ENCODE measurements at regions not wholly inside any gene's neighbourhood (a gene's known extent, or its start where the extent isn't known, plus 50 kb on each side); places are given as distances from the start of the nearest gene placed in this dataset.
A peak's percentile ranks its signal among the peaks of the same experiment; 100 is the strongest.
"Not testable (repeated sequence)": the region's sequence is repeated elsewhere in the genome, so short reads cannot be mapped to it uniquely, and the experiment has no call there.

DNA sequence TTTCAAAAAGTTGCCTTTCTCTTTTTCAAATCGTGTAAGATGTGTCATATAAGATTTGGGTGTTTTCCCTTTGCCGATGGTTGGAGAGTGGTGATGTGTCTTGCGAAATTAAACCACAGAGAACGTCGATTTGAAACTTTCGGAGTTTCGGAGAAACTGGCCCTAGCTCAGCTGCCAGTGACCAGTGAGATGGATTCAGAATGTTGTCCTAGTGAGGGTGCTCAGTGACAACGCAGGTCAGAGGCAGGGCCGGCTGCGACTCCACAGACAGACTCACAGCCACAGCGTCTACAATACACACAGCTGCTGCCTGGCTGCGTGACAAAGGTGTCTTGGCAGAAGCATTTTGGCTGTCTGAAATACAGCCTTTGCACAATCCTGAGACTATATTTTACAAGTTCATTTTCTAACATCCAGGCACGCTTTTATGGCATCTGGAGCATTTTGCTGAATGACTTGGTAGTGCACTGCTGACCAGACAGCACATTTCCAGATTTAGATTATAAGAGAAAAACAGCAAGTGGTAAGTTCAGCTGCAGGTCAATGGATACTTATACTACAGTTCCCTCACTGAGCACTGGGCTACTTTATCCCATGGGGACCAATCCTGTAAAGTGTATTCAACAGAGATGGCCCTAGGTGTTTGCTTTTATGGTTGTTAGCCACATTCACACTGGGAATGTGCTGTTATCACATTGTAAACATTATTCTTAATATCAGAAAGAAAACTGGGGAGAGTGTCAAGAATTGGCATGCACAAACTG, 207.5 kb downstream of the KCNRG start:
- Mint-ChIP-seq H3K27me3 (peaks cover 10% of the 10 kb centered on the region), H3K4me3 (peak overlapping the region in 3 of 4 donors; percentile 22 to 70 (median 41)), H3K4me1 (peaks cover 0 to 13% (median 4%) of the 10 kb centered on the region in 3 donors), H3K36me3 (peaks cover 5% of the 10 kb centered on the region), H3K9me3 (peaks cover 0 to 2% (median 0%) of the 10 kb centered on the region in 3 donors), H3K27ac (peak overlapping the region in 1 of 3 donors; percentile 24)

DNA sequence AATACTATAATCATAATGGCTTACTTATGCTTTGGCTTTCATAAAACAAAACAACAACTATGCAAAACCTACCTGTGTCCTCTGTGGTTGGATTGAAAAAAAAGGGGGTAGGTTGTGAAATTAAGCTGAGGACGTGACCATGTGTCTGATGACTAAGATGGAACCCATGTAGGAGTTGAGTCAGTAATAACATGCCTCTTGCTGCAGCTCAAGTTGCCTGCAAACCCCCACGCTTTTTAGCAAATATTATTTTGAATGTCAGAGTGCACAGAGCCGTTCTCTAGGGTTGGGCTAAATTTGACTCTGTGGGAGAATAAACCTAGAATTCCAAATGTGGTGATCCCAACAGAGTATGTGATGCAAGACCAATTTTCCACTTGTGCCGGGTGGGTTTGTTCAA, 209.3 kb downstream of the KCNRG start:
- no peak overlapping the region for H3K4me3 Mint-ChIP-seq
- H3K4me1 Mint-ChIP-seq: peaks cover 0 to 13% (median 4%) of the 10 kb centered on the region in 3 donors
- H3K27ac Mint-ChIP-seq: no peak overlapping the region
- no peaks in the 10 kb centered on the region for H3K9me3 Mint-ChIP-seq
- H3K36me3 Mint-ChIP-seq: peaks cover 5% of the 10 kb centered on the region
- peaks cover 10% of the 10 kb centered on the region for H3K27me3 Mint-ChIP-seq

DNA sequence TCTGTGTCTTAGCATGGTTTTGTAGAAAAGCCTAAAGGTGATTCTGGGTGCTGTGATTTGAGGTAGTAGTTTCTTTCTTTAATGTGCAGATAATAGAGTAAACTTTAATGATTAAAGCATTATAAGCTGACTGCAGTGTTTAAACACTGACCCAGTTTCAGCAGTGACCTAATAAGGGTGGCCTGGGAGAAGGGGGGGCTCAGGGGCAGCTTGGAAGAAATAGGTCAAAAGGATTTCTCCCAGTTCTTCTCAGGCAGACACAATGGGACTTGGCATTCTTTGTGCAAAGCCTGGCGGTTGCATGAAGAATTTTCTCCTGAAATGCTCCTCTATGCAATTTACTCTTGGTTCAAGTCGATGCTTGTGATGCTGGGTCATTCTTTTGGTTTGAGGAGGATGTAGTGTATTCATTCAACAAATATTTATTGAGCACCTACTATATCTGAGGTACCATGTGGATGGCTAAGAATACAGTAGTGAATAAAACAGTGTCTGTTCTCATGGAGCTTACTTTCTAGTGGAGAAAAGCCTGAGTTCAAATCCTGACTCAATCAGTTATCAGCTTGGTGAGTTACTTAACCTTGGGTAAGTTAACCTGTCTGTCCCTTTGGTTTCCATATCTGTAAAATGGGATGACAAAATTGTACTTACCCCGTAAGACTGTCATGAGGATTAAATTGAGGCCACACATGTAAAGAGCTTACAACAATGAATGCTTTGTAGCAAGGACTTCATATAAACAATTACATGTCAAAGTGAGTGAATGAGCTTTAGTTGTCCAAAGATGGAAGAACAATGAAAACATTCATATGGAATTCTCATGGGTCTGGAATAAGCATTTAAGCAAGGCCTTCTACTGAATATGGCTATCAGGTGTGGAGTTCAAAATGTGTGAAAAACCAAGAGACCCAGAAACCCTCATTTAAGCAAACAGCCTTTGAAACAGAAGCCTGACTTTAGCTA, 210.2 kb downstream of the KCNRG start:
- H3K9me3 Mint-ChIP-seq: no peaks in the 10 kb centered on the region
- H3K36me3 Mint-ChIP-seq: peaks cover 3% of the 10 kb centered on the region
- H3K27ac Mint-ChIP-seq: no peak overlapping the region
- peaks cover 5 to 21% (median 7%) of the 10 kb centered on the region in 3 donors for H3K4me1 Mint-ChIP-seq
- H3K27me3 Mint-ChIP-seq: peaks cover 10% of the 10 kb centered on the region
- no peak overlapping the region for H3K4me3 Mint-ChIP-seq

DNA sequence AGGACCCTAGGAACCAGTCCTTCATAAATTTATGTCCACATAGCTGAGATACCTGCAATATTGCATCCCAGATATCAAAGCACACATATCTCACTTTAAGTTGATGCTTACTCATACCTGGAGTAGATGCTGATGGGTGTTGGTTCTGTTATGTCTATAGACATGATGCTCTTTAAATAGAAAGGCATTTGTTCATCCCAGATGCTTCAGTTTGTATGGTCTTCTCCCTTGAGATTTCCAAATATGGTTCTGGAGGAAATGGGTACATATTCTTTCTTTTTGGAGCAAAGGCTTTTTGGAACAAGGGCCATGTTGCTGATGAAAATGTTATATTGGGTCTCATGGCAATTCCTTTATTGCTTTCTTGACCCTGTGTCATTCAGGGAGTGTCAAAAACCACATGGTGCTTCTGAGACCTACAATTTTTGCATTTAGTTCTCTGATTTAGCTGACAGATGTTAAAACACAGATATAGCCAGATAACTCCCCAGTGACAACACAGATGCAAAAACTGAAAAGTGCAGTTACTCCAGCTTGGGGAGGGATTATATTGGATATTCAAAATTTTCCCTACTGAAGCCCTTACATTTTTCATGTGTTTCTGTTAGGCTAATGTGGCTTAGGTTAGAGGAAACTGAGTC, 211.4 kb downstream of the KCNRG start:
- no peak overlapping the region for H3K27ac Mint-ChIP-seq
- peaks cover 0 to 3% (median 0%) of the 10 kb centered on the region in 3 donors for H3K9me3 Mint-ChIP-seq
- peaks cover 7% of the 10 kb centered on the region for H3K27me3 Mint-ChIP-seq
- H3K4me3 Mint-ChIP-seq: no peak overlapping the region
- peaks cover 3% of the 10 kb centered on the region for H3K36me3 Mint-ChIP-seq
- H3K4me1 Mint-ChIP-seq: peaks cover 8 to 23% (median 11%) of the 10 kb centered on the region in 3 donors

DNA sequence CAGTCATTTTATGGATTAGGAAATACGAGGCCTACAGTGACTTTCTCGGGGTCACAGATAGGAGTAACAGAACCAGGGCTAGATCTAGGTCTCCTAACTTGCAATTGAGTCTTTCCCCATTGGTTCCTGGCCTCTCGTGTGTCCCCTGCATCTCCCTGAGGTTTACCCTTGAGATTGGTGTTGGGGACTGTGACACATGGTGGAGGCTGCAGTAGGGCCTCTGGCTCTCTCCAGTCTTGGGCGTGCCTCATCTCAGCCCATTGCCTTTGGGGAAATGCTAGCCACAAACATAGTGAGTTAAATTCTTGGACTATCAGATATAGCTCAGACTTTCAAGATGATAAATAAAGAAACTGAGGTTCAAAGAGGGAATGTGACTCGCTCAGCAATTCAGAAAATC, 212.1 kb downstream of the KCNRG start:
- Mint-ChIP-seq H3K4me3 (no peak overlapping the region), H3K4me1 (peaks cover 8 to 22% (median 9%) of the 10 kb centered on the region in 3 donors), H3K9me3 (peaks cover 0 to 3% (median 0%) of the 10 kb centered on the region in 3 donors), H3K36me3 (peaks cover 3% of the 10 kb centered on the region), H3K27me3 (peaks cover 3% of the 10 kb centered on the region), H3K27ac (no peak overlapping the region)

DNA sequence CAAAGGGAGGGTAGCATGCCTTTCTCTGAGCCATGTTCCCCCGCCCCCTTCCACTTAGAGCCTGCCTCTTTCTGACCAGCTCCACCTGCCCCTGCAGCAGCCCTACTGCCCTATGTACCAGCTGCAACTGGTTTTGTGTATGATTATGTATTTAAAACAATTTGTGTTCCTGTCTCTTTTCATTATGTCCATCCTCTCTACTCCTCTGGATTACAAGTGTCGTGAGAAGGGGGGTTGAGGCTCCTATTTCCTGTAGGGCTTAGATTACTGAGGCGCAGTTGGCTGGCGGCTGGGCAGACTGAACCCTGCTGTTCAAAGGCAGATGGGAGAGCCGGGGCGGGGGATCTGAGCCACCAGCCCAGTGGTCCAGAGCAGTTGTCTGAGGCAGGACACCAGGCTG, 213.3 kb downstream of the KCNRG start:
- H3K36me3 Mint-ChIP-seq: peaks cover 3% of the 10 kb centered on the region
- H3K4me1 Mint-ChIP-seq: peaks cover 7 to 17% (median 8%) of the 10 kb centered on the region in 3 donors
- H3K27ac Mint-ChIP-seq: peak overlapping the region in 1 of 3 donors; percentile 39
- H3K9me3 Mint-ChIP-seq: peaks cover 3 to 7% (median 6%) of the 10 kb centered on the region in 3 donors
- H3K4me3 Mint-ChIP-seq: no peak overlapping the region
- H3K27me3 Mint-ChIP-seq: no peaks in the 10 kb centered on the region

DNA sequence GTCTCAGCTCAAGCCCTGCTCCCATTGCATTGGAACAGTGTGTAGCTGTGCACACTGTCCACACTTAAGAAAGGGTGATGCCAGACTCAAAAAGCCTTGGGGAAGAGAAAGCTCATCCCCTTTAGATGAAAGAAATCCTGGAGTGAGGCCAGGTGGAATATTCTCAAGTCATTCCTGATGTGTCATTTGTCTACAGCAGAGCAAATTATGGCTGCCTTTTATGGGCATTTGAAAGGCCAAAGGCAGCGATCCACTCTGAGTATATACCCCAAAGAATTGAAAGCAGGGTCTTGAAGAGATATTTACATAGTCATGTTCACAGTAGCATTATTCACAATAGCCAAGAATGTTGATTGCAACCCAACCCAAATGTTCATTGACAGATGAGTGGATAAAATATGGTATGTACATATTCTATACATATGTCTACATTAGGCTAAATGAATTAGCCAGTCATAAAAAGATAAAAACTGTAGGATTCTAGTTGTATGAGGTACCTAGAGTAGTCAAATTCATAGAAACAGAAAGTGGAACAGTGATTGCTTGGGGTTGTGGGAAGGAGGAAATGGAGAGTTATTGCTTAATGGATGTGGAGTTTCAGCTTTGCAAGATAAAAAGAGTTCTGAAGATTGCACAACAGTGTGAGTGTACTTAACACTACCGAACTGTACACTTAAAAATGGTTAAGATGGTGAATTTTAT, 214.9 kb downstream of the KCNRG start:
- H3K27me3 Mint-ChIP-seq: no peaks in the 10 kb centered on the region
- peak overlapping the region in 1 of 3 donors; percentile 15 for H3K27ac Mint-ChIP-seq
- H3K4me3 Mint-ChIP-seq: peak overlapping the region in 1 of 4 donors; percentile 14
- H3K9me3 Mint-ChIP-seq: peaks cover 3 to 7% (median 6%) of the 10 kb centered on the region in 3 donors
- H3K4me1 Mint-ChIP-seq: peaks cover 7 to 18% (median 9%) of the 10 kb centered on the region in 3 donors
- H3K36me3 Mint-ChIP-seq: peaks cover 3% of the 10 kb centered on the region

DNA sequence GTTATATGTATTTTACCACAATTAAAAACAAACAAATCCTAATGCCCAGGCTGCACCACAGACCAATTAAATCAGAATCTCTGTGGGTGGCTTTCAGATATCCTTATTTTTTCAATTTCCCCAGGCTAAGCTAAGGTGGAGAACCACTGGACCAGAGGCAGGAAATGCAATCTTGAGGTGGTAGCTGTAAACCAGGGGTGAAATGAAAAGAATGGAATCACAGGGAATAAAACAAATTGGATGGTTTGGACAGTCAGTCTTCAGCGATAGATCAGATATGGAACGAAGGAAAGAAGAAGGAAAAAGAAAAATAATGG, 215.4 kb downstream of the KCNRG start:
- Mint-ChIP-seq H3K9me3 (peaks cover 3 to 7% (median 6%) of the 10 kb centered on the region in 3 donors), H3K4me1 (peaks cover 7 to 22% (median 14%) of the 10 kb centered on the region in 3 donors), H3K27ac (peak overlapping the region in 1 of 3 donors; percentile 20), H3K4me3 (no peak overlapping the region), H3K36me3 (peaks cover 3% of the 10 kb centered on the region), H3K27me3 (no peaks in the 10 kb centered on the region)

DNA sequence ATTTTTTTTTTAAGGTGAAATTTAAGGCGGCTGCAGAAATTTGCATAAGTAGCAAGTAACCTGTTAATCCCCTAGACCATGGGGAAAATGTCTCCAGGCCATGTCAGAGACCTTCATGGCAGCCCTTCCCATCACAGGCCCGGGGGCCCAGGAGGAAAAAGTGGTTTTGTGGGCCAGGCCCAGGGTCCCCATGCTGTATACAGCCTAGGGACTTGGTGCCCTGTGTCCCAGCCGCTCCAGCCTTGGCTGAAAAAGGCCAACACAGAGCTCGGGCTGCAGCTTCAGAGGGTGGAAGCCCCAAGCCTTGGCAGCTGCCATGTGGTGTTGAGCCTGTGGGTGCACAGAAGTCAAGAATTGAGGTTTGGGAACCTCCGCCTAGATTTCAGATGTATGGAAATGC, 218.3 kb downstream of the KCNRG start:
- not testable (repeated sequence) for H3K9me3 Mint-ChIP-seq, H3K36me3 Mint-ChIP-seq, H3K27ac Mint-ChIP-seq, H3K4me3 Mint-ChIP-seq, H3K27me3 Mint-ChIP-seq
- peaks cover 15 to 31% (median 26%) of the 10 kb centered on the region in 3 donors for H3K4me1 Mint-ChIP-seq

DNA sequence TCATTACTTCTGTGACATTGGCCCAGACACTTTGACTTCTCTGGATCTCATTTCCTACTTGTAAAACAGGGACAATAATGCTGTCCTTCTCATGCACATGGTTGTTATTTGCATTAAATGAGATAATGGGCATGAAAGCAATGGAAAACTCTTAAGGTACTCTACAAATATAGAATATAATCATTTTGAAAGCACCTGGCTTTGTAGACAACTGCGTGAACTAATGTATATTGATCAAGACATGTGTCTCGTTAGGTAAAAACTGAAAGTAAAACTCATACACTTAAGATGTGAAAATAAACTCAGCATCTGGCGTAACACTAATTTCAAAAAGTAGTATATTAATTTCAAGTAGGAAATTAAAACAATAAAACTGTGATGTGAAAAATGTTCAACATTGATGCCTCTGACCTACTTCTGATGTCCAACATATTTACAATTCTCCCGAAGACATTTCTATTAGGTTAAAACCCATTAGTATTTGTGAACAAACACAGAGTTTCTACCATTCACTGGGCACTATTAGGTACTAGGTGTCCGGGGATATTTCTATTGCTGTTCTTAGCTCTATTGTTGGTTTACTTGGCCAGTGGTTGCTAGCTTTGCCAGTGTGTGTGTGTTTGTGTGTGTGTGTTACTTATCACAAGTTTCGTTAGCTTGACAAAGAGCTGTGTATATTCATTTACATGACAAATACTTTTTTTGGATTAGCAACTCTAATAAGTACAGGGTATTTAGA, 220.5 kb downstream of the KCNRG start:
- H3K27ac Mint-ChIP-seq: peak overlapping the region in 2 of 3 donors; percentile 41 to 75
- no peaks in the 10 kb centered on the region for H3K27me3 Mint-ChIP-seq
- H3K36me3 Mint-ChIP-seq: no peaks in the 10 kb centered on the region
- peak overlapping the region; percentile 74 to 96 (median 88) for H3K4me3 Mint-ChIP-seq
- peaks cover 3 to 7% (median 6%) of the 10 kb centered on the region in 3 donors for H3K9me3 Mint-ChIP-seq
- peaks cover 11 to 21% (median 19%) of the 10 kb centered on the region in 3 donors for H3K4me1 Mint-ChIP-seq

DNA sequence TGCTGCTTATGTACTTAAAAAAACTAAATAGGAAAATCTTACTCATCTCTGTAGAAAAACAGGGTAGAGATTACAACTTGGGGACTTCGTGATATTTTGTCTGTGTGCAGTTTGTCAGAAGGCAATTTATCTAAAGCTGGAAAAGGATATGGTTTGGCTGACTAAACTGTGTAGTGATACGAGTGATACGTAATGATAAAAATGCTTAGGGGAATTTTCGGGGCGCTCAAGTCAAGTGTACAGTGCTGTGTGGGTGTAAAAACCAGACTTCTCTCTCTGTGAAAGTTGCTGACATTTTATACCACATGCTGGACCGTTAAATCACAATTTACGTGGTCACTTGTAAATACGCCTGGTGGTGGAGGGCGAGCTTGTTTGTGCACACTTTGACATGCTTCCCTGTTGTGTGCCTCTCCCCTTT, 221.7 kb downstream of the KCNRG start:
- H3K4me3 Mint-ChIP-seq: peak overlapping the region; percentile 74 to 96 (median 88)
- no peaks in the 10 kb centered on the region for H3K36me3 Mint-ChIP-seq
- H3K4me1 Mint-ChIP-seq: peaks cover 8 to 20% (median 16%) of the 10 kb centered on the region in 3 donors
- peaks cover 0 to 7% (median 6%) of the 10 kb centered on the region in 3 donors for H3K9me3 Mint-ChIP-seq
- H3K27me3 Mint-ChIP-seq: no peaks in the 10 kb centered on the region
- H3K27ac Mint-ChIP-seq: peak overlapping the region; percentile 1 to 84 (median 41)

DNA sequence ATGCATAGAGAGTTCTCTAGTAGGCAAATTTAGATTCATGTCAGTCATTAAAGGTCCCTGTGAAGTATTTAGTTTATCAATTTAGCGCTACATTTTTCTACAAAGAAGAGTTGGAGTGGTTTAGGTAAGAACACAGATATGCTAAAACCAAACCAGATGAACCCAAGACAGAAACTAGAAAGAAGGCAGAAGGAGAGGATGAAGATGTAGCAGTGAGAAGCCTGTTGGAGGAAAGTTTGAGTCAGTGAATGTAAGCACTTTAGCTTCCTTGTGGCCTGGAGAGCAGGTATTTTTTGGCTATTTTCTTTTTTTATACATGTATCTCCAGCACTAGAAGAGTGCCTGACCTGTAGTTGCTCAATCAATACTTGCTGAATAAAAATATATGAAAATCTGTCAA, 223.7 kb downstream of the KCNRG start:
- no peaks in the 10 kb centered on the region for H3K9me3 Mint-ChIP-seq
- peaks cover 2% of the 10 kb centered on the region for H3K36me3 Mint-ChIP-seq
- H3K27me3 Mint-ChIP-seq: no peaks in the 10 kb centered on the region
- no peak overlapping the region for H3K27ac Mint-ChIP-seq
- no peak overlapping the region for H3K4me3 Mint-ChIP-seq
- peaks cover 8 to 25% (median 16%) of the 10 kb centered on the region in 3 donors for H3K4me1 Mint-ChIP-seq

DNA sequence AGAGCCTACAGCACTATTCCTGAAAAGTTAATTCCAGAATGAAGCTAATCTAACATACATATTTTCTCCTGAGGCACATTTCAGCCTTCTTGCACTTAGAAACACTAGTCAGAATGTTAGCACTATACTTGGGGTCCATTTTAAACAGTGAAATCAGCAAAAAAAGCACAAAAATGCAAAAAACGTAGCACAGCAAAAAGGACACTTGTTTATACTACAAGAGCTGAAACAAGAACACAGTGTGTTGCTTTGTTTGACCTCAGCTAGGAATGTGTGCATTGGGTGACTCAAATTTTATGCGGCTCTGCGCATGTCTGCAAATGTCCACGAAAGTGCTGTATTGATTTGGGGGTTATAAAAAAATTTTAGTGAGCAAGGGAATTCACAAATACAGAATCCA, 226.2 kb downstream of the KCNRG start:
- Mint-ChIP-seq H3K27ac (no peak overlapping the region), H3K4me1 (peaks cover 19 to 21% (median 21%) of the 10 kb centered on the region in 3 donors), H3K4me3 (no peak overlapping the region), H3K27me3 (no peaks in the 10 kb centered on the region), H3K36me3 (peaks cover 2% of the 10 kb centered on the region), H3K9me3 (no peaks in the 10 kb centered on the region)

DNA sequence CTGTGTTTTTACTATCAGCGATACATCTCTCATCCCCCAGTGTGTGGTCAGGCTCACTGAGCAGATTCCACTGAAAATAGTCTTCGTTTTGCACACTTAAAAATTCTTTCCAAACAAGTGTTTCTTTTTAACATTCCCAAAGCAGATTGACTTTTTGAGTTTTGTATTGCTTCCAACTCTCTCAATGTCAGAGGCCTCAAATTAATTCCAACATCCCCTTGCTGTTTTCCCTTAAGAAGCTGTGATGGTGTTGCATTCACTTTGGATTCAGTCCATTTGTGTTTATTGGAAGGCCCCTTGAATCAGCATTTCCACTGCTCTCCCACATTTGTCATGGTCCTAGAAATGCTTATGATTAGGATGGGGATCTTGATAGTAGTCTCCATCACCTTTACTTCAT, 228.7 kb downstream of the KCNRG start:
- Mint-ChIP-seq H3K36me3 (peaks cover 2% of the 10 kb centered on the region), H3K27ac (no peak overlapping the region), H3K4me3 (no peak overlapping the region), H3K4me1 (peaks cover 17 to 19% (median 18%) of the 10 kb centered on the region in 3 donors), H3K9me3 (no peaks in the 10 kb centered on the region), H3K27me3 (peaks cover 2% of the 10 kb centered on the region)
